AG04449 (cell line): ENCODE measurements at regions not wholly inside any gene's neighbourhood (a gene's known extent, or its start where the extent isn't known, plus 50 kb on each side); places are given as distances from the start of the nearest gene placed in this dataset.

Source experiments
- CTCF ChIA-PET: fragments of 350-600 bp; formaldehyde crosslinking; extraction: SDS; loops from one replicate; lab custom pipeline; 2021; ENCODE audit warnings: antibody characterized with exemption; lab: Yijun Ruan, JAX
- POLR2A ChIA-PET: fragments of 400-600, 350-600 bp; formaldehyde crosslinking; extraction: SDS; loops from one replicate; lab custom pipeline; 2020; ENCODE audit warnings: antibody characterized with exemption, inconsistent platforms; lab: Yijun Ruan, JAX
- DNase-seq: peaks from one replicate; pipeline ENCODE4 v3.0.0-alpha.2; 2010; ENCODE audit warnings: low read depth, low spot score
- H3K4me3 ChIP-seq: 2 replicates; pipeline ENCODE4 v1.5.1; 2011; ENCODE audit warnings: low read depth, mild to moderate bottlenecking, control low read depth, low read length
- CTCF ChIP-seq: IDR thresholded peaks from one replicate; pipeline ENCODE4 v1.5.1; 2011; ENCODE audit warnings: mild to moderate bottlenecking, moderate library complexity, low read length, control low read depth, inconsistent platforms; ENCODE audit not compliant: insufficient read depth; ENCODE audit errors: missing control alignments

- TF ChIP-seq CTCF, result no peak
- no peak for DNase-seq
- POLR2A ChIA-PET, result no interaction called here
- CTCF ChIA-PET, result no interaction called here
- H3K4me3 ChIP-seq, result no peak overlapping the region
These were observed 988.8 kb upstream of the NR2F2 start for GRCh38 chr15:95341686-95342085.

DNA sequence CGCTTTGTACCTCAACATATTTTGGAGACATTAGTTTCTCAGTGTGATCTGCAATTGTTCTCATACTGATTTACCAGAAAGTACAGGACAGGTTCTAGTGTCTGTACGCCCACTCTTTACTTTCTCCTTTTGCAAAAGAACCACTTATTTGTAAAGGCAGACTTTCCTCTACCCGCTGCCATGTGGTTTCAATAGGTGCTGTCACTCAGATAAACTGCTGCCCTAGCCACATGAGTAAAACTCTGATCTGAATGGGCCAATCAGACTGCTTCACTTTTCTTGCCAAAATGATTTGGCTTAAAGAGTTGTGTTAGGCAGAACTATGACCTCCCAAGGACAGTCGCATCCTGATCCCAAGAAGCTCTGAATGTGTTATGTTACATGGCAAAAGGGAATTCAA is 984.6 kb upstream of the NR2F2 start:
- no peak for TF ChIP-seq CTCF
- DNase-seq, result no peak
- ChIA-PET CTCF (no interaction called here), POLR2A (no interaction called here)
- no peak overlapping the region for H3K4me3 ChIP-seq

DNA sequence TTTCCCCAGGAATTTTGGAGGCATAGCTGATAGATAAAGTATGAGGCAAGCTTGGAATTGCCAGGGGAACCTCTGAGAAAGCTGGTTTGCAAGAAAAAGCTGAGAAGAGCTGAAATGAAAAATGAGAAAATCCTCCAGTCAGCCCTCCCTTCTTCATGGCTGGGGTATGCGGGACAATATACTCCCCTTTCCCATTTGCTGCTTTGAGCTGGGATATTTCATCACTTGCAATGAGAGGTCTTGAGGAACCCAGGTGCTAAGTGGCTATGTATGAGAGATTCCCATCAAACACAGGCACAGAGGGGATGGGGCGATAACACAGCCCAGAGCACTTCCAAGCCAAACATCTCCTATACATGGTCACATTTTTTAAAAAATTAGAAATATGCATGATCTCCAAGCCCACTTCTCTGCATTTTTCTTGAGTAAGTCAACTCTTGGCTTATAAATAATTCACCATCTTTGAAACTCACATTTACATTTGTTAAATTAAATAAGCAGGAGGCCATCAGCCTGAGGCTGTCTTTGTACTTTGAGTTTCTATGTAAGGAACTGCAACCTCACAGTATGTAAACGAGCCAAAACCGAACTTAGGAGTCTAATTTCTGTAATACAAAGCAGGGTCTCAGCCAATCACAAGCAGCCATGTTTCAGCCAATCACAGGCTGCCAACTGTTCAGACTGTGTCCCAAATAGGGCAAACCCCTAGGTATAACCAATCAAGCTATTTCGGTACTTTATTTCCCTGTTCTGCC is 983.6 kb upstream of the NR2F2 start:
- ChIA-PET POLR2A (no interaction called here), CTCF (no interaction called here)
- no peak overlapping the region for H3K4me3 ChIP-seq
- TF ChIP-seq CTCF, result no peak
- no peak for DNase-seq

DNA sequence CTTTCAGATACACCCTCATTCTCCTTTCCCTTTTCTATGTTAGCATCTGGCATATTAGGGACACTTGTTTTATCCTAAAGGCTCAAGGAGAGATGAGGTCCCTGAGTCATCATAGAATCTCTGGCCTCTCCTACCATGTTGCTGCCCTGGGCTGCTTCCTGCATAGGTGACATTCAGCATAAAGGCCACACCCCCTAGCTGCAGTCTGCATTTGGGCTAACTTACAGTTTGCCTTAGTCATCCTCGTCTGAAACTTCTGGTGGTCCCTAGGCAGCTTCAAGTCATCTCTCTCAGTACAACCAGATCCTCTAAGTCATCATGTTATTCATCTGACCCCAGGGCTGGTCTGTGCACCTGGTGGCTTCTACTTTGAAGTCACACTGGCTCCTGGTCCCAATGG is 982.7 kb upstream of the NR2F2 start:
- POLR2A ChIA-PET, result no interaction called here

DNA sequence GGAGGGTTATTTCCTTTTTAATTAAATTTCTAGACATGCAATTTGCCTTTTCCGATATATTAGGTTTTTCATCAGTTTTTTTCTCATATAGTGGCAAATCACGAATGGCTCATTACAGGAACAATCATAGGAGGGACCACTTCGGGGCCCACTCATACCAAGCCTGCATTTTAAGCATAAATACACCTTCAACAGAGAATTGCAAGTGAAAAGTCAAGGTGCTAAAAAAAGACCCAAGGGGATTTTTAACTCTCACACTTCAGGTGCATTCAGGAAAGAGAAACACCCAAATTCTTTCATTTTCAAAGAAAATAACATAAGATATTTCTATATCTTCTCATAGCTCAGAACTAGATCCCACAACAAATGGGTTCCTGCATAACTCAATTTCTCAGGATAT is 979.6 kb upstream of the NR2F2 start:
- no peak overlapping the region for H3K4me3 ChIP-seq
- CTCF ChIA-PET, result no interaction called here
- POLR2A ChIA-PET, result no interaction called here
- no peak for TF ChIP-seq CTCF
- no peak for DNase-seq

More for the DNA sequence above, 982.7 kb upstream of the NR2F2 start:
- DNase-seq, result no peak
- H3K4me3 ChIP-seq, result no peak overlapping the region
- no peak for TF ChIP-seq CTCF
- CTCF ChIA-PET, result no interaction called here

- ChIA-PET CTCF (no interaction called here), POLR2A (no interaction called here)
- no peak for TF ChIP-seq CTCF
- no peak for DNase-seq
- no peak overlapping the region for H3K4me3 ChIP-seq
These were observed 977.8 kb upstream of the NR2F2 start for GRCh38 chr15:95352631-95353187.
